ENCODE measurements at regions not wholly inside any gene's neighbourhood (a gene's known extent, or its start where the extent isn't known, plus 50 kb on each side); places are given as distances from the start of the nearest gene placed in this dataset.
A peak's percentile ranks its signal among the peaks of the same experiment; 100 is the strongest.

GRCh38 chr12:14153803-14154202 lies 172.4 kb upstream of the GRIN2B start:
- DNase-seq: no peak

GRCh38 chr12:14156606-14157005 lies 175.2 kb upstream of the GRIN2B start:
- DNase-seq: no peak

- DNase-seq: no peak
These were observed 175.8 kb upstream of the GRIN2B start for GRCh38 chr12:14157088-14157747.

GRCh38 chr12:14164266-14164665 lies 182.9 kb upstream of the GRIN2B start:
- DNase-seq: no peak

GRCh38 chr12:14167005-14167628 lies 185.7 kb upstream of the GRIN2B start:
- DNase-seq: peak; percentile 64

- DNase-seq: peak; percentile 31
These were observed 187.9 kb upstream of the GRIN2B start for GRCh38 chr12:14169281-14169680.

GRCh38 chr12:14171106-14171505 lies 189.7 kb upstream of the GRIN2B start:
- no peak for DNase-seq

- DNase-seq: no peak
These were observed 190.3 kb upstream of the ATF7IP start for GRCh38 chr12:14175206-14175605.

- peak; percentile 64 for DNase-seq
These were observed 179.9 kb upstream of the ATF7IP start for GRCh38 chr12:14185427-14186192.

GRCh38 chr12:14186193-14186502 lies 179.3 kb upstream of the ATF7IP start:
- no peak for DNase-seq

GRCh38 chr12:14187002-14187401 lies 178.5 kb upstream of the ATF7IP start:
- DNase-seq: no peak

GRCh38 chr12:14187966-14188365 lies 177.5 kb upstream of the ATF7IP start:
- no peak for DNase-seq

- no peak for DNase-seq
These were observed 176.7 kb upstream of the ATF7IP start for GRCh38 chr12:14188744-14189143.

- DNase-seq: no peak
These were observed 174.8 kb upstream of the ATF7IP start for GRCh38 chr12:14190694-14191093.

GRCh38 chr12:14191612-14192011 lies 173.9 kb upstream of the ATF7IP start:
- no peak for DNase-seq

- DNase-seq: no peak
These were observed 171.8 kb upstream of the ATF7IP start for GRCh38 chr12:14193639-14194038.

- DNase-seq: no peak
These were observed 170.9 kb upstream of the ATF7IP start for GRCh38 chr12:14194572-14194971.

- no peak for DNase-seq
These were observed 165.9 kb upstream of the ATF7IP start for GRCh38 chr12:14199455-14200198.

GRCh38 chr12:14200598-14200997 lies 164.9 kb upstream of the ATF7IP start:
- no peak for DNase-seq

GRCh38 chr12:14201291-14201690 lies 164.2 kb upstream of the ATF7IP start:
- DNase-seq: no peak

- no peak for DNase-seq
These were observed 157.5 kb upstream of the ATF7IP start for GRCh38 chr12:14207905-14208551.

- DNase-seq: no peak
These were observed 153.5 kb upstream of the ATF7IP start for GRCh38 chr12:14211947-14212387.

GRCh38 chr12:14213542-14213941 lies 151.9 kb upstream of the ATF7IP start:
- no peak for DNase-seq
